GM23248 (cell line): ENCODE measurements at regions not wholly inside any gene's neighbourhood (a gene's known extent, or its start where the extent isn't known, plus 50 kb on each side); places are given as distances from the start of the nearest gene placed in this dataset.
"Not testable (repeated sequence)": the region's sequence is repeated elsewhere in the genome, so short reads cannot be mapped to it uniquely, and the experiment has no call there.

Experiments
- DNase-seq: peaks from one replicate; pipeline ENCODE4 v3.0.0-alpha.2; 2015
- H2AFZ ChIP-seq: fragments of 200-600 bp; sonication (generic); 2 replicates; pipeline ENCODE4 v1.6.1; 2016; ENCODE audit warnings: antibody characterized with exemption
- H3F3A ChIP-seq: fragments of 200-600 bp; sonication (generic); 2 replicates; pipeline ENCODE4 v1.6.1; 2016; ENCODE audit warnings: mild to moderate bottlenecking, antibody characterized with exemption, mixed run types; ENCODE audit not compliant: insufficient read depth
- H3K27ac ChIP-seq: fragments of 200-600 bp; sonication (generic); 2 replicates; pipeline ENCODE4 v1.5.1; 2016; ENCODE audit warnings: mild to moderate bottlenecking
- H3K27me3 ChIP-seq: fragments of 200-600 bp; sonication (generic); replicated peaks from 2 replicates; pipeline ENCODE4 v1.6.1; 2016; ENCODE audit warnings: mild to moderate bottlenecking; ENCODE audit not compliant: insufficient read depth
- H3K36me3 ChIP-seq: fragments of 200-600 bp; sonication (generic); 2 replicates; pipeline ENCODE4 v1.6.1; 2016; ENCODE audit warnings: low read depth, mild to moderate bottlenecking
- H3K4me1 ChIP-seq: fragments of 200-600 bp; sonication (generic); 2 replicates; pipeline ENCODE4 v1.6.1; 2016; ENCODE audit warnings: mild to moderate bottlenecking; ENCODE audit not compliant: insufficient read depth
- H3K4me2 ChIP-seq: fragments of 200-600 bp; sonication (generic); one replicate; pipeline ENCODE4 v1.6.1; 2016; ENCODE audit warnings: mild to moderate bottlenecking; ENCODE audit not compliant: unreplicated experiment
- H3K4me3 ChIP-seq: fragments of 200-600 bp; sonication (generic); 2 replicates; pipeline ENCODE4 v1.5.1; 2016; ENCODE audit warnings: mild to moderate bottlenecking
- H3K79me2 ChIP-seq: fragments of 200-600 bp; sonication (generic); 2 replicates; pipeline ENCODE4 v1.6.1; 2016; ENCODE audit warnings: mild to moderate bottlenecking; ENCODE audit not compliant: insufficient read depth
- H3K9ac ChIP-seq: fragments of 200-600 bp; sonication (generic); 2 replicates; pipeline ENCODE4 v1.6.1; 2016; ENCODE audit warnings: mild to moderate bottlenecking
- H3K9me2 ChIP-seq: fragments of 200-600 bp; sonication (generic); 2 replicates; pipeline ENCODE4 v1.6.1; 2016; ENCODE audit warnings: mixed run types, mild to moderate bottlenecking, moderate library complexity; ENCODE audit not compliant: insufficient read depth
- H3K9me3 ChIP-seq: fragments of 200-600 bp; sonication (generic); one replicate; pipeline ENCODE4 v1.6.1; 2017; ENCODE audit warnings: low read depth
- H4K20me1 ChIP-seq: fragments of 200-600 bp; sonication (generic); 2 replicates; pipeline ENCODE4 v1.6.0; 2016; ENCODE audit not compliant: insufficient read depth
- EZH2 ChIP-seq: fragments of 200-600 bp; sonication (generic); IDR thresholded peaks from 2 replicates; pipeline ENCODE4 v1.6.1; 2018; ENCODE audit warnings: antibody characterized with exemption, mild to moderate bottlenecking; ENCODE audit not compliant: insufficient read depth, poor library complexity, severe bottlenecking
- EZH2phosphoT487 ChIP-seq: fragments of 200-600 bp; sonication (generic); IDR thresholded peaks from 2 replicates; pipeline ENCODE4 v1.6.1; 2018; ENCODE audit warnings: antibody characterized with exemption, moderate library complexity, mild to moderate bottlenecking, low read depth; ENCODE audit not compliant: insufficient read depth
- WGBS, 2 experiments: methylation state at CpG; one replicate each; pipeline ENCODE4 v1.1.6; 2015 to 2017; ENCODE audit warnings: low lambda C conversion rate in 2 of 2, low coverage in 1 of 2; ENCODE audit errors: missing lambda C conversion rate in 2 of 2; 5-methylcytosine and 5-hydroxymethylcytosine counted together
- in situ Hi-C: fragments of 300-500 bp; cut with MboI; formaldehyde crosslinking; loops from 2 replicates; pipeline ENCODE4 v1.15.0; 2020

GRCh38 chr20:48490961-48491831 is 336.6 kb downstream of the PREX1 start:
- Histone ChIP-seq H3K27me3 (peaks cover 5% of the 10 kb centered on the region; the same call in 1 of the 2 replicates), H3K36me3 (no peaks in the 10 kb centered on the region), H3K4me1 (no peaks in the 10 kb centered on the region), H3K4me2 (no peak overlapping the region), H3K9me3 (no peaks in the 10 kb centered on the region), H3F3A (no peaks in the 10 kb centered on the region), H3K4me3 (no peak overlapping the region), H3K9me2 (no peaks in the 10 kb centered on the region), H3K79me2 (no peaks in the 10 kb centered on the region), H3K9ac (no peak overlapping the region), H4K20me1 (no peaks in the 10 kb centered on the region), H3K27ac (no peak overlapping the region), H2AFZ (no peak overlapping the region)
- in situ Hi-C loops, result no loop called here
- DNase-seq, result no peak
- no peak for TF ChIP-seq EZH2phosphoT487
- TF ChIP-seq EZH2, result no peak
- WGBS, 2 experiments, result 50 to 56% methylated on average over 10 of the region's 10 CpGs

GRCh38 chr20:48490341-48490740 is 337.5 kb downstream of the PREX1 start:
- H3K9me2 ChIP-seq, H3K36me3 ChIP-seq, H3K9ac ChIP-seq, H3K4me1 ChIP-seq, H3K79me2 ChIP-seq, H3K27ac ChIP-seq, H3K9me3 ChIP-seq, H4K20me1 ChIP-seq, H3F3A ChIP-seq, in situ Hi-C loops, H3K27me3 ChIP-seq, H3K4me2 ChIP-seq, DNase-seq, H2AFZ ChIP-seq, H3K4me3 ChIP-seq: not testable (repeated sequence)
- 42 to 44% methylated on average over 7 of the region's 7 CpGs for WGBS, 2 experiments

DNA sequence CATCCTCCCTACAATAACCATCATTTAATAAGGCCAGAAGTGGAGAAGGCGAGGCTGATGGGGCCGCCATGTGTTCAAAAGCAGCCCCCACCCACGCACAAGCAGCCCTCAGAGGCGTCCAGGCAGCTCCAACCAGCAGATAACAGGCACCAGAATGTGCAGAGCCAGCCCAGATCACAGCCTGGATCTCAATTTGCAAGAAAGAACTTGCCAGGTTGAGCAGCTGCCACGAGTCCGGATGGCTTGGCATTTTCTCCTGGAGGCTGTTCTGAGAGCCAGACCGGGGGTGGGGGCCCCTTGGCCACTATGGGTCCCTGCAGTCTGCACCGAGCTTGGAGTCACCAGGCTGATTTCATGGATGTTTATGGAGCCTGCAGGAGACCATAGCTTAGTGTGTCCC is 338.1 kb downstream of the PREX1 start:
- no peaks in the 10 kb centered on the region for H3K4me1 ChIP-seq
- H3K4me2 ChIP-seq, result no peak overlapping the region
- no peaks in the 10 kb centered on the region for H4K20me1 ChIP-seq
- H3K9me3 ChIP-seq, result no peaks in the 10 kb centered on the region
- H2AFZ ChIP-seq, result no peak overlapping the region
- no peaks in the 10 kb centered on the region for H3K36me3 ChIP-seq
- H3F3A ChIP-seq, result no peaks in the 10 kb centered on the region
- H3K9ac ChIP-seq, result no peak overlapping the region
- no peak for DNase-seq
- no peak overlapping the region for H3K4me3 ChIP-seq
- no peaks in the 10 kb centered on the region for H3K79me2 ChIP-seq
- 3 to 5% methylated on average over 8 of the region's 8 CpGs for WGBS, 2 experiments
- H3K27ac ChIP-seq, result no peak overlapping the region
- H3K27me3 ChIP-seq, result peaks cover 5% of the 10 kb centered on the region; the same call in 1 of the 2 replicates
- in situ Hi-C loops, result no loop called here
- TF ChIP-seq EZH2phosphoT487 (no peak), EZH2 (no peak)
- no peaks in the 10 kb centered on the region for H3K9me2 ChIP-seq

- no peak for DNase-seq
- H3K27me3 ChIP-seq, result peaks cover 5% of the 10 kb centered on the region; the same call in 1 of the 2 replicates
- no peaks in the 10 kb centered on the region for H3F3A ChIP-seq
- H4K20me1 ChIP-seq, result no peaks in the 10 kb centered on the region
- no peaks in the 10 kb centered on the region for H3K36me3 ChIP-seq
- H3K4me1 ChIP-seq, result no peaks in the 10 kb centered on the region
- TF ChIP-seq EZH2phosphoT487, result no peak
- TF ChIP-seq EZH2, result no peak
- H3K4me3 ChIP-seq, result no peak overlapping the region
- H3K9me2 ChIP-seq, result no peaks in the 10 kb centered on the region
- no peaks in the 10 kb centered on the region for H3K9me3 ChIP-seq
- in situ Hi-C loops, result no loop called here
- no peak overlapping the region for H3K9ac ChIP-seq
- WGBS, 2 experiments, result 48% methylated on average over 10 to 12 of the region's 12 CpGs
- H2AFZ ChIP-seq, result no peak overlapping the region
- H3K4me2 ChIP-seq, result no peak overlapping the region
- no peak overlapping the region for H3K27ac ChIP-seq
- H3K79me2 ChIP-seq, result no peaks in the 10 kb centered on the region
Measured at GRCh38 chr20:48489046-48489463, 338.7 kb downstream of the PREX1 start.

DNA sequence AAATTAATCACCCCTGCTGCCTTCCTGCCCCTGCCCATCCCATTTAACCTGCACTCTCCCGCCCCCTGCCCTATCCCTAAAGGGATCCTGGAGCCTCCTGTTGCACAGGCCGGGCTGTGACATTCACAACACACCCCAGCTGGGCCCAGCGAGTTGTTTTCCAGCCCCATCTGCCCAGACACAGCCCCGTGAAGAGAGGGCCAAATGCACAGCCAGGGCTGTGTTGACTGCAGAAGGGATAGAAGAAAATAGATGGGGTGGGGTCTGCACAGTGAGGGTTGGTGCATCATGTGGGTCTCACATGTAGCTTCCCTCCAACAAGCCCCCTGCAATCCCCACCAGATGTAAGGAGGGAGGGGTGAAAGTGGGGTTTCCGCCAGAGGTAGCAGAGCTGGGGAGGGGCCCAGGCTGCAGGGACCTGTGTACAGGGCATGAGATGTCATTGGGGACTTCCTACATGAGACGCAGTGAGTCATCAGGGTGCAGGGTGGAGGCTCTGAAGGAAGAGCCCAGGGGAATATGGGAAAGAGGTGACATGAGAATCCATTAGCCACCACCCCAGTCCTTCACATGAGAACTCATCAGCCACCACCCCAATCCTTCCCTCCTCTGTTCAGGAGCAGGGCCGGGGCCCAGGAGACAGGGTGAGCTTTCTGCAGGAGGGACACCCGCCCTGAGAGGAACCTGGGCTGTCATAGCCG is 339.3 kb downstream of the PREX1 start:
- DNase-seq, H3K4me1 ChIP-seq, H3F3A ChIP-seq, H3K9me2 ChIP-seq, H3K27me3 ChIP-seq, H3K9me3 ChIP-seq, H3K9ac ChIP-seq, H3K79me2 ChIP-seq, H4K20me1 ChIP-seq, H2AFZ ChIP-seq, H3K4me3 ChIP-seq, H3K27ac ChIP-seq, H3K4me2 ChIP-seq, H3K36me3 ChIP-seq, in situ Hi-C loops: not testable (repeated sequence)
- WGBS, 2 experiments, result 49 to 50% methylated on average over 9 of the region's 9 CpGs
